Fibroblast of lung (primary cell): ENCODE measurements at regions not wholly inside any gene's neighbourhood (a gene's known extent, or its start where the extent isn't known, plus 50 kb on each side); places are given as distances from the start of the nearest gene placed in this dataset.

Experiments used
- DNase-seq, 2 donors: peaks; one replicate each; pipeline versions ENCODE4 v3.0.0 to v3.0.0-alpha.2; 2010; ENCODE audit warnings: low read depth in 2 of 2
- H2AFZ ChIP-seq: 2 replicates; pipeline ENCODE4 v1.5.1; 2012; ENCODE audit warnings: low read length, control low read depth, inconsistent platforms
- H3K27ac ChIP-seq: 2 replicates; pipeline ENCODE4 v1.5.1; 2011; ENCODE audit warnings: low read length, control low read depth; ENCODE audit not compliant: insufficient read depth
- H3K27me3 ChIP-seq: 2 replicates; pipeline ENCODE4 v1.5.1; 2011; ENCODE audit warnings: mild to moderate bottlenecking, low read length; ENCODE audit not compliant: control insufficient read depth, insufficient read depth
- H3K36me3 ChIP-seq: 2 replicates; pipeline ENCODE4 v1.5.1; 2011; ENCODE audit warnings: low read length; ENCODE audit not compliant: control insufficient read depth, insufficient read depth
- H3K4me1 ChIP-seq: 2 replicates; pipeline ENCODE4 v1.5.1; 2011; ENCODE audit warnings: low read length; ENCODE audit not compliant: control insufficient read depth, insufficient read depth; ENCODE audit errors: extremely low read depth
- H3K4me2 ChIP-seq: 2 replicates; pipeline ENCODE4 v1.5.1; 2011; ENCODE audit warnings: low read length, control low read depth; ENCODE audit not compliant: insufficient read depth; ENCODE audit errors: extremely low read depth
- H3K4me3 ChIP-seq, 4 experiments: fragments of 200-600 bp in 1 of 4; sonication (generic) in 1 of 4; replicated peaks in 1 of 4; 2 replicates each; pipeline ENCODE4 v1.5.1; 2011 to 2016; ENCODE audit warnings: low read length in 4 of 4, low read depth in 3 of 4, mild to moderate bottlenecking in 3 of 4, control low read depth in 2 of 4, inconsistent platforms in 1 of 4, mixed read lengths in 1 of 4; ENCODE audit not compliant: insufficient read depth in 1 of 4; ENCODE audit errors: control extremely low read depth in 1 of 4
- H3K79me2 ChIP-seq: 2 replicates; pipeline ENCODE4 v1.5.1; 2012; ENCODE audit warnings: mild to moderate bottlenecking, low read length, inconsistent platforms; ENCODE audit not compliant: control insufficient read depth, insufficient read depth
- H3K9ac ChIP-seq: 2 replicates; pipeline ENCODE4 v1.5.1; 2011; ENCODE audit warnings: mild to moderate bottlenecking, low read length, control low read depth; ENCODE audit not compliant: insufficient read depth
- H3K9me3 ChIP-seq: 2 replicates; pipeline ENCODE4 v1.5.1; 2012; ENCODE audit warnings: low read depth, low read length; ENCODE audit not compliant: control insufficient read depth, insufficient read depth
- H4K20me1 ChIP-seq: 2 replicates; pipeline ENCODE4 v1.5.1; 2011; ENCODE audit warnings: low read length; ENCODE audit not compliant: control insufficient read depth, insufficient read depth; ENCODE audit errors: extremely low read depth
- CTCF ChIP-seq, 2 donors: IDR thresholded peaks in 1 of 2; conservative IDR thresholded peaks in 1 of 2; 1 replicate in 1 of 2; 2 replicates in 1 of 2; pipeline ENCODE4 v1.5.1; 2011 to 2012; ENCODE audit warnings: low read length in 2 of 2, control low read depth in 1 of 2, inconsistent platforms in 1 of 2, low read depth in 1 of 2, mild to moderate bottlenecking in 1 of 2
- EZH2 ChIP-seq: IDR thresholded peaks from 2 replicates; pipeline ENCODE4 v1.5.1; 2012; ENCODE audit warnings: low read length, control low read depth, mild to moderate bottlenecking; ENCODE audit errors: missing control alignments

DNA sequence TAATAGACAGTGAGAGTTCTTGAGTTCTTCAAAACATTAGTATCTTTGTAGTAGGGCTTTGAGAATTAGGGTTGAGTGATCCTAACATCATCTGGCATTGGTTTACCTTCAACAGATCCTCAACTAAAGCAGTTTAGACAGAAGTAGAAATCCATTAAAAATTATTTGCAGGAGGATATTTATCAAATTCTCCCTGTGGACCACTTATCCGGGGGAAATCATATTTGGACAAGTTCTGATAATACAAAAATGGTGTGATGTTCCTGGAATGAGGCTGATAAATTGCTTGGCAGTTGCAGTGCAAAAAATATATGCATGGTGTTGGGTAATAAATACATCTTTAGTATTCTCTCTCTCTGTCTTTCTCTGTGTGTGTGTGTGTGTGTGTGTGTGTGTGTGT lies 115.1 kb upstream of the CHODL start:
- TF ChIP-seq EZH2 (no peak), CTCF (conservative IDR thresholded peaks at IDR 0.05 in 1 of 2, IDR thresholded peaks at IDR 0.05 in 1 of 2; ENCODE audit: low read depth in 1 of 2, low read length in 2 of 2) (no peak)
- Histone ChIP-seq H4K20me1 (no peaks in the 10 kb centered on the region), H3K27me3 (no peaks in the 10 kb centered on the region), H3K36me3 (no peaks in the 10 kb centered on the region), H3K4me2 (no peak overlapping the region), H3K4me3 (no peak overlapping the region), H3K4me1 (no peaks in the 10 kb centered on the region), H3K79me2 (no peaks in the 10 kb centered on the region), H3K9ac (no peak overlapping the region), H3K9me3 (no peaks in the 10 kb centered on the region), H3K27ac (no peak overlapping the region), H2AFZ (no peak overlapping the region)
- no peak for DNase-seq

GRCh38 chr21:18118566-18118965 lies 126.1 kb upstream of the CHODL start:
- H3K36me3 ChIP-seq: no peaks in the 10 kb centered on the region
- H2AFZ ChIP-seq: no peak overlapping the region
- no peaks in the 10 kb centered on the region for H3K27me3 ChIP-seq
- TF ChIP-seq EZH2: no peak
- no peak overlapping the region for H3K4me3 ChIP-seq
- H4K20me1 ChIP-seq: no peaks in the 10 kb centered on the region
- H3K4me2 ChIP-seq: no peak overlapping the region
- no peak overlapping the region for H3K9ac ChIP-seq
- no peak overlapping the region for H3K27ac ChIP-seq
- H3K9me3 ChIP-seq: no peaks in the 10 kb centered on the region
- H3K79me2 ChIP-seq: no peaks in the 10 kb centered on the region
- no peaks in the 10 kb centered on the region for H3K4me1 ChIP-seq
- DNase-seq: no peak

DNA sequence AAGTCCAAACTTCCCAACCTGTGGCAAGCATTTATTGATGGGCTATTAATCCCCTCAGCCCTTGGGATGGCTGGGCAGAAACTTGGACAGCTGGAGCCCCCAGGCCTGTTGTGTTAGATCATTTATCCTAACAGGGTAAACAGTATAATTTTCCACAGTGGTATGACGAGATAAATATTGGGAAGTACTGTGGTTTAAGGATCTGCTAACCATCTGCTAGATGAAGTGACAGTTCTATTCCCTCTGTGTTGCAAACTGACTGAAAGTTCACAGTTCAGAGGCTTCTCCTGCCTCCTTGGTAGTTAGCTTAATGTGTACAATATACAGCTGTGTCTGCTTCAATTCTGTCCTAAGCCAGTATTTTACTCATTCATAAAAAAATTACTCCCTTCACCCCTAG lies 127.5 kb upstream of the CHODL start:
- Histone ChIP-seq H3K27ac (no peak overlapping the region), H3K79me2 (no peaks in the 10 kb centered on the region), H3K4me3 (no peak overlapping the region), H3K27me3 (no peaks in the 10 kb centered on the region), H3K4me1 (no peaks in the 10 kb centered on the region), H3K9me3 (no peaks in the 10 kb centered on the region), H3K4me2 (no peak overlapping the region), H3K36me3 (no peaks in the 10 kb centered on the region), H2AFZ (no peak overlapping the region), H4K20me1 (no peaks in the 10 kb centered on the region), H3K9ac (no peak overlapping the region)
- no peak for TF ChIP-seq EZH2
- no peak for TF ChIP-seq CTCF (conservative IDR thresholded peaks at IDR 0.05 in 1 of 2, IDR thresholded peaks at IDR 0.05 in 1 of 2; ENCODE audit: low read depth in 1 of 2, low read length in 2 of 2)
- DNase-seq: no peak
